ENCODE measurements at regions not wholly inside any gene's neighbourhood (a gene's known extent, or its start where the extent isn't known, plus 50 kb on each side); places are given as distances from the start of the nearest gene placed in this dataset.
A peak's percentile ranks its signal among the peaks of the same experiment; 100 is the strongest.
"Not testable (repeated sequence)": the region's sequence is repeated elsewhere in the genome, so short reads cannot be mapped to it uniquely, and the experiment has no call there.

- no peak for DNase-seq
Observed at GRCh38 chr5:62778316-62779009, 199.8 kb downstream of the LRRC70 start.

- DNase-seq = not testable (repeated sequence)
Observed at GRCh38 chr5:62777081-62777480, 198.5 kb downstream of the LRRC70 start.

GRCh38 chr5:62776592-62776991 lies 198.0 kb downstream of the LRRC70 start:
- not testable (repeated sequence) for DNase-seq

- no peak for DNase-seq
Observed at GRCh38 chr5:62773460-62773859, 194.8 kb downstream of the LRRC70 start.

GRCh38 chr5:62771341-62771740 lies 192.7 kb downstream of the LRRC70 start:
- no peak for DNase-seq

GRCh38 chr5:62767650-62768049 lies 189.0 kb downstream of the LRRC70 start:
- DNase-seq = no peak

GRCh38 chr5:62767077-62767476 lies 188.5 kb downstream of the LRRC70 start:
- no peak for DNase-seq

- no peak for DNase-seq
Observed at GRCh38 chr5:62762503-62762902, 183.9 kb downstream of the LRRC70 start.

GRCh38 chr5:62757686-62758085 lies 179.1 kb downstream of the LRRC70 start:
- DNase-seq = not testable (repeated sequence)

GRCh38 chr5:62752998-62753367 lies 174.4 kb downstream of the LRRC70 start:
- not testable (repeated sequence) for DNase-seq

GRCh38 chr5:62752056-62752997 lies 173.7 kb downstream of the LRRC70 start:
- not testable (repeated sequence) for DNase-seq

GRCh38 chr5:62742207-62742606 lies 163.6 kb downstream of the LRRC70 start:
- no peak for DNase-seq

GRCh38 chr5:62741761-62742160 lies 163.1 kb downstream of the LRRC70 start:
- no peak for DNase-seq

GRCh38 chr5:62737766-62738165 lies 159.1 kb downstream of the LRRC70 start:
- DNase-seq = no peak

- no peak for DNase-seq
Observed at GRCh38 chr5:62732677-62733121, 154.1 kb downstream of the LRRC70 start.

GRCh38 chr5:62731022-62731421 lies 152.4 kb downstream of the LRRC70 start:
- no peak for DNase-seq

- DNase-seq = no peak
Observed at GRCh38 chr5:62729675-62730074, 151.1 kb downstream of the LRRC70 start.

- DNase-seq = no peak
Observed at GRCh38 chr5:62727861-62728260, 149.2 kb downstream of the LRRC70 start.

- DNase-seq = no peak
Observed at GRCh38 chr5:62727184-62727583, 148.6 kb downstream of the LRRC70 start.

- no peak for DNase-seq
Observed at GRCh38 chr5:62722360-62722759, 143.7 kb downstream of the LRRC70 start.

- peak; percentile 23 to 27 for DNase-seq
Observed at GRCh38 chr5:62720031-62720441, 141.4 kb downstream of the LRRC70 start.

- DNase-seq = no peak
Observed at GRCh38 chr5:62719061-62719720, 140.6 kb downstream of the LRRC70 start.

Measured in right lung (tissue), 2 donors.